Small intestine (tissue), 7 donors: ENCODE measurements at regions not wholly inside any gene's neighbourhood (a gene's known extent, or its start where the extent isn't known, plus 50 kb on each side); places are given as distances from the start of the nearest gene placed in this dataset.

Experiments
- DNase-seq, 2 donors: peaks; one replicate each; pipeline versions ENCODE4 v3.0.0 to v3.0.0-alpha.2; 2013
- FAIRE-seq: peaks from 2 replicates; lab custom pipeline; 2012; peaks lifted over from hg19 to GRCh38; lab: Jason Lieb, UNC
- H3K27ac ChIP-seq, 3 donors: one replicate each; pipeline ENCODE4 v1.5.1; 2013; ENCODE audit warnings: low read length in 2 of 3, mild to moderate bottlenecking in 2 of 3, control low read depth in 1 of 3, inconsistent platforms in 1 of 3, low read depth in 1 of 3, moderate library complexity in 1 of 3
- H3K27me3 ChIP-seq, 3 donors: one replicate each; pipeline ENCODE4 v1.6.1; 2013; ENCODE audit warnings: low read length in 3 of 3, inconsistent platforms in 1 of 3; ENCODE audit not compliant: control insufficient read depth in 3 of 3, insufficient read depth in 3 of 3
- H3K36me3 ChIP-seq, 3 donors: one replicate each; pipeline ENCODE4 v1.6.1; 2013; ENCODE audit warnings: low read length in 3 of 3, inconsistent platforms in 1 of 3, low read depth in 1 of 3, mild to moderate bottlenecking in 1 of 3, moderate library complexity in 1 of 3; ENCODE audit not compliant: control insufficient read depth in 3 of 3, insufficient read depth in 2 of 3
- H3K4me1 ChIP-seq, 3 donors: one replicate each; pipeline ENCODE4 v1.6.1; 2013; ENCODE audit warnings: low read length in 2 of 3, inconsistent platforms in 1 of 3, low read depth in 1 of 3, mild to moderate bottlenecking in 1 of 3, moderate library complexity in 1 of 3; ENCODE audit not compliant: control insufficient read depth in 3 of 3, insufficient read depth in 2 of 3
- H3K4me3 ChIP-seq, 3 donors: one replicate each; pipeline ENCODE4 v1.5.1; 2013; ENCODE audit warnings: low read length in 3 of 3, control low read depth in 1 of 3, inconsistent platforms in 1 of 3, low read depth in 1 of 3, mild to moderate bottlenecking in 1 of 3, moderate library complexity in 1 of 3
- H3K9me3 ChIP-seq, 2 donors: one replicate each; pipeline ENCODE4 v1.6.1; 2013; ENCODE audit warnings: low read depth in 1 of 2, low read length in 1 of 2; ENCODE audit not compliant: control insufficient read depth in 2 of 2, insufficient read depth in 1 of 2
- WGBS, 3 donors: extraction: QIAGEN DNeasy Blood & Tissue Kit; methylation state at CpG; one replicate each; pipeline ENCODE4 v1.1.7; 2013; 5-methylcytosine and 5-hydroxymethylcytosine counted together
- donor health status: healthy with polysubstance abuse.
- donor health status: control.
- donor health status: control.
- donor health status: Bipolar disorder and iron deficiency.
- donor health status: healthy.

DNA sequence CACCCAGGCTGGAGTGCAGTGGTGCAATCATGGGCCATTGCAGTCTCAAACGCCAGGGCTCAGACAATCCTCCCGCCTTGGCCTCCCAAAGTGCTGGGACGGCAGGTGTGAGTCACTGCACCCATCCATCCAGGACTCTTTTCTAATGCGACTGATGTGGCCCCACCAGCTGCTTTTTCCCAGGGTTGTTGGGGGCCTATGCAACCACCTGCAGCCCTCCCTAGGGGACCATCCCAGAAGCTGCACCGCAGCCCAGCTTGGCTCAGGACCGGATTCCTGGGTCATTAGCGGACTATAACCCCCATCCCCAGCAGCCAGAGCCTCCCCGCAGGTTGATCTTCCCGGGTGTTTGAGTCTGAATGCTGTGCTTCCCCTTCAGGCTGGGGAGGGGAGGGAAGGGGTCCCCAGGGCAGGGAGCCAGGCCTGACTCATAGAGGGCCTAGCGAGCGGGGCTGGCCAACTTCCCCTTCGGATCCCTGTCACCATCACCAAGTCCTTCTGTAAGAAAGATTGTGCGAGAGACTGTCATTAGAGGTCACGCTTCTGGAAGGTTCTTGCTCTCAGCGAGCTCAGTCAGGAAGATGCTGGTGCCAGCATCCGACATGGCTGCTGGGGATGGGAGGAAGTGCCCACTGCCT, 108.7 kb upstream of the ACTRT2 start:
- FAIRE-seq (no peak), DNase-seq (no peak)
- H3K4me3 ChIP-seq = no peak overlapping the region

DNA sequence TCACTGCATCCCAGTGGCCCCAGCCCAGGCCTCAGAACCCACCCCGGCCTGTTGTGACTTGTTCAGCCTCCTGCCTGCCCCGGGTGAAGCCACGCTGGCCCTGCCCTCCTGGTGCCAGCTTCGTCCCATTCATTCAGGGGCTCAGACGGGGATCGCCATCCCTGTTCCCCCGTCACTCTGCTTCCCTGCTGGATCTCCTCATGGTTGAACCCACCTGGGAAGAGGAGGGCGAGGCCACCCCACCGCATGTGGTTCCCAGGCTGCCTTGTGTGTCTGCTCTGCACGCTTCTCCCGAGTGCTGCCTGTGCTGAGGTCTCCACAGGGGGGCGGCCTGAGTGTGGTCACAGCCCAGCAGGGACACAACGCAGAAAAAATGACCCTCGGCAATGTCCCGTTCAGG, 108.2 kb upstream of the ACTRT2 start:
- WGBS, 3 donors = 79 to 83% (median 82%) methylated on average over 15 of the region's 15 CpGs
- FAIRE-seq (no peak), DNase-seq (no peak)
- Histone ChIP-seq H3K27me3 (no peaks in the 10 kb centered on the region), H3K27ac (no peak overlapping the region), H3K36me3 (no peaks in the 10 kb centered on the region), H3K9me3 (no peaks in the 10 kb centered on the region), H3K4me1 (no peaks in the 10 kb centered on the region), H3K4me3 (no peak overlapping the region)

More for the DNA sequence above, 108.7 kb upstream of the ACTRT2 start:
- H3K27me3 ChIP-seq = no peaks in the 10 kb centered on the region
- H3K27ac ChIP-seq = no peak overlapping the region
- no peaks in the 10 kb centered on the region for H3K9me3 ChIP-seq
- H3K4me1 ChIP-seq = no peaks in the 10 kb centered on the region
- H3K36me3 ChIP-seq = no peaks in the 10 kb centered on the region
- 79 to 80% (median 79%) methylated on average over 16 of the region's 16 CpGs for whole genome bisulfite sequencing, 3 donors

DNA sequence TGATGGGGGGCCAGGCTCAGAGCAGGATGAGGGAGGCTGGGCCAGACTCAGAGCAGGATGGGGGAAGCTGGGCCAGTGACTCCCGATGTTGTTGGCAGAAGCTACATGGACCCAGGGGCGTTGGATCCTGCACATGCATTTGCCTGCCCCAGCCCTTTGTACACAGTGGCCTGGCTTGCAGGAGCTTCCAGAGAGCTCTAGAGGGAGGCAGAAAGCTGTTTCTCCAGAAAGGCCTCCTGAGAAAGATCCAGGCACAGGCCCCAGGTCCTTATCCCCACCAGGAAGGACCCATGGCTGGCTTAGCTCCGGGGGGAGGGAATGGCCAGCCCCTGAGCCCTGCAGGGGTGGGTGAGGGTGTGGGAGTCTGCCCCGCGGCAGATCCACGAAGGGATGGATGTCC, 106.6 kb upstream of the ACTRT2 start:
- DNase-seq (no peak), FAIRE-seq (no peak)
- Histone ChIP-seq H3K4me3 (no peak overlapping the region), H3K27ac (no peak overlapping the region), H3K36me3 (no peaks in the 10 kb centered on the region), H3K9me3 (no peaks in the 10 kb centered on the region), H3K4me1 (no peaks in the 10 kb centered on the region), H3K27me3 (no peaks in the 10 kb centered on the region)
- WGBS, 3 donors = 53 to 63% (median 56%) methylated on average over 6 of the region's 6 CpGs

DNA sequence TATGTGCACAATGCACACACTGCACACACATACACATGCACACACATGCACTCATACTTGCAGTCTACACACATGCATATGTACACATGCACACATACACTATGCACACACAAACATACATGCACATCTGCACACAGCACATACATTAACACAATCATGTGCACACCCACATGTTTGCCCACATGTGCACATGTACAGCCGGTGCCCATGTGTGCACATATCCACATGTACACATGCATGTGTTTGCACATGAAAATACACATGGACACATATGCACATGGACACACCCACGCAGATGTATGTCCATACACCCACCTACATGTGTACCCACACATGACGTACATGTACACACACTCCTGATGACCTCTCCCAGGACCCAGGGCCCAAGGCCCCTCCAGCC, 105.1 kb upstream of the ACTRT2 start:
- FAIRE-seq = no peak
- WGBS, 3 donors = 86 to 96% (median 95%) methylated on average over 3 of the region's 3 CpGs
- H3K4me3 ChIP-seq = no peak overlapping the region
- no peak overlapping the region for H3K27ac ChIP-seq
- H3K4me1 ChIP-seq = no peaks in the 10 kb centered on the region
- no peak for DNase-seq
- H3K36me3 ChIP-seq = no peaks in the 10 kb centered on the region
- H3K9me3 ChIP-seq = no peaks in the 10 kb centered on the region
- no peaks in the 10 kb centered on the region for H3K27me3 ChIP-seq

DNA sequence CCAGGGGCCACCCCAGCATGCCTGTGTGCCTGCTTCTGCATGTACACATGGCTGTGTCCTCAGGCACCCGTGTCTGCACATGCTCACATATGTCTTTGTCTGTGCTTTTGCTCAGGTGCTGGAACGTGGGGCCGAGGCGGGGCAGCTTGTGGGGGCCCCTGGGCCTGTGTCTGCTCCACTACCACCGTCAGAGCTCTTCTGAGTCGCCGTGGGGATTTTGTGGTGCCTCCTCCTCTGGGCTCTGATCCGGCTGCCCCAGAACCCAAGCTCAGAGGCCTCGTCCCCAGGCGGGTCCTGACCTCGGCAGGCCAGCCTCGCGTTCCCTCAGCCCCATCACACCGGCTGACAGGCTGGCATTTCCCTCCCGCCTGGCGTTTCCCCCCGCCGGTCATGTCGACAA, 104.6 kb upstream of the ACTRT2 start:
- no peaks in the 10 kb centered on the region for H3K9me3 ChIP-seq
- no peaks in the 10 kb centered on the region for H3K4me1 ChIP-seq
- DNase-seq = no peak
- FAIRE-seq = no peak
- whole genome bisulfite sequencing, 3 donors = 77 to 88% (median 87%) methylated on average over 19 of the region's 19 CpGs
- H3K27me3 ChIP-seq = no peaks in the 10 kb centered on the region
- no peak overlapping the region for H3K27ac ChIP-seq
- no peak overlapping the region for H3K4me3 ChIP-seq
- no peaks in the 10 kb centered on the region for H3K36me3 ChIP-seq

DNA sequence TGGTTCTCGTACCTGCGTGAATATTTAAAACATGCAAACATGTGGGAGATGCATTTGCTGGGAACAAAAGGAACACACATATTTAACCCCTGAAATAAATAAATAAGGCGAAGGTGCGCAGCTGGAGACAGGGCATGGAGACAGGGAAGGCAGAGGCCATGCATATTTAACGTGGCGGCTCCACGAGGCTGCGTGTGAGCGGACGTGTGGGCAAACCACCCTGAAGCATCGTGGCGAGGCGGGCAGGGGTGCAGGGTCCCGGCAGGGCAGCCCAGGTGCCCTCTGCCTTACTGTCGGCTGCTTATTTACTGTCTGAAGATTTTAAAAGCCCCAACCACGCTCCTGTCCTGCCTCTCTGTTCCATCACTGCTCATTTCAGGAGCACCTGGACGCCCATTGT, 104.0 kb upstream of the ACTRT2 start:
- no peak for FAIRE-seq
- WGBS, 3 donors = 77 to 87% (median 86%) methylated on average over 17 of the region's 17 CpGs
- H3K4me3 ChIP-seq = no peak overlapping the region

DNA sequence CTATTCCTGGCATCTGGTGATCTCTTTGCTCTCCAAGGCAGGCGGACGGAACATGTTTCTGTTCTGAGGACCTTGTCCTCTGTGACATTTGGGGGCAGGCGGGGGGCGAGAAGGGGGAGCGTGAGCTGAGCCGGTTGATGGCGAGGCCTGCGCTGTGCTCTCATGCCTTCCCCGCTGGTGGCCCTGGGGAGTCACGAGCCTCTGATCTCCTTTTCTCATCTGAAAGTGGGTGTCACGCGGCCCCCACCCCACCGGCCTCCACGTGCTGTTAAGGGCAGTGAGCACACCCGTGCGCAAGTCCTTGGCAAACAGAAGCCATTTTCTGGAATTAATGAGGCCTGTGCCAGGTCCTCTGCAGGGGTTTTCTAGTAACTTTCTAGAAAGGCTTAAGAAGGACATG, 102.8 kb upstream of the ACTRT2 start:
- no peak for FAIRE-seq
- no peak for DNase-seq
- H3K4me3 ChIP-seq = no peak overlapping the region
- no peaks in the 10 kb centered on the region for H3K27me3 ChIP-seq
- H3K9me3 ChIP-seq = no peaks in the 10 kb centered on the region
- no peaks in the 10 kb centered on the region for H3K4me1 ChIP-seq
- no peak overlapping the region for H3K27ac ChIP-seq
- 85 to 90% (median 87%) methylated on average over 16 of the region's 16 CpGs for WGBS, 3 donors
- no peaks in the 10 kb centered on the region for H3K36me3 ChIP-seq

More for the DNA sequence above, 104.0 kb upstream of the ACTRT2 start:
- DNase-seq = no peak
- Histone ChIP-seq H3K9me3 (no peaks in the 10 kb centered on the region), H3K4me1 (no peaks in the 10 kb centered on the region), H3K27ac (no peak overlapping the region), H3K27me3 (no peaks in the 10 kb centered on the region), H3K36me3 (no peaks in the 10 kb centered on the region)

DNA sequence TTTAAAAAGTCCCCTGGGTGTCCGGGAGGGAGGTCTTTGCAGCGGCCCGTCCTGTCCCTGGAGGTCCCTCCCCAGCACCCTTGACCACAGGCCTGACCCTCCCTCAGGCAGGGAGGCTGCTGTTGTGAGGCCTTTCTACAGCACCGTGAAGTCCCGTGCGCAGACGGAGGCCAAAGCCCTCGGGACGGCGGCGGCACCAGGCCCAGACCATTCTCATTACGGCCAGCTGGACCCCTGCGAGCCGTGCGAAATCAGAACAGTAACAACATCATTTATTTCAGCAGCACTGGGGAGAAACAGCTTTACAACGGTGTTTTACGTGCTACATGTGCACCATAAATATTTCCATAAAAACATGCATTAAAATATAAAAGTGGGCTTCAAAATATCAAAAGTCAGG, 101.4 kb upstream of the ACTRT2 start:
- no peaks in the 10 kb centered on the region for H3K9me3 ChIP-seq
- DNase-seq = no peak
- H3K4me1 ChIP-seq = no peaks in the 10 kb centered on the region
- 89 to 91% (median 91%) methylated on average over 17 of the region's 17 CpGs for WGBS, 3 donors
- H3K36me3 ChIP-seq = no peaks in the 10 kb centered on the region
- no peak overlapping the region for H3K27ac ChIP-seq
- no peak for FAIRE-seq
- H3K27me3 ChIP-seq = no peaks in the 10 kb centered on the region
- H3K4me3 ChIP-seq = no peak overlapping the region

DNA sequence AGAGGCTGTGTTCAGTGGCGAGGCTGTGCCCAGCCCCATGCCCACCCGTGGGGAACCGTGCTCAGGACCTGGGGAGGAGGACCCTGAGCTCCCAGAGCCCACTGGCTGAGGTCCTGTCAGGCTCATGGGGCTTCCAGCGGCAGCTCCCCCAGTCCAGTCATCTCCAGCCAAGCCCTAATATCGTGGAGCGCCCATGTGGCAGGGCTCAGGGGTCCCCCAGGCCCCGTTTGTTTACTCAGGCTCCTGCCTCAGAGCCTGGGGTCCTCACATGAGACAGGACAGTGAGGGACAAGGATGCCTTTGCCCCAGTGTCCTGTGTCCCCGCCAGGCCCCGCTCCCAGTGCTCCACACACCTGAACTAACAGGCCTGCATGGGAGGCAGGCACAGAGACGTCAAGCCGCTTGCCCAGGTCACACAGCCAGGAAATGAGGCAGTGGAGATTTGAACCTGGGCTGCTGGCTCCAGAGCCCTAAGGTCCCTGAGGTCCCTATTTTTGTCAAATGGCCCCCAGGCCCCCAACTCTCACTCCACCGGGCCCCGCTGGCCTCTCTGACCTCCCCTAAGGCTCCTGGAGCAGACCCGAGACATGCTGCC, 100.7 kb upstream of the ACTRT2 start:
- DNase-seq (no peak), FAIRE-seq (no peak)
- H3K36me3 ChIP-seq = no peaks in the 10 kb centered on the region
- H3K9me3 ChIP-seq = no peaks in the 10 kb centered on the region
- H3K4me3 ChIP-seq = no peak overlapping the region
- WGBS, 3 donors = 73 to 84% (median 77%) methylated on average over 14 of the region's 14 CpGs
- no peaks in the 10 kb centered on the region for H3K4me1 ChIP-seq
- no peak overlapping the region for H3K27ac ChIP-seq
- H3K27me3 ChIP-seq = no peaks in the 10 kb centered on the region
